ENCODE measurements at regions not wholly inside any gene's neighbourhood (a gene's known extent, or its start where the extent isn't known, plus 50 kb on each side); places are given as distances from the start of the nearest gene placed in this dataset.

GRCh38 chr21:19031953-19032352 lies 628.4 kb upstream of the TMPRSS15 start:
- H3K27me3 ChIP-seq: no peaks in the 10 kb centered on the region
- ATAC-seq (no peak), DNase-seq (peak in 2 of 4 donors; percentile 7 to 35)
- no peak for TF ChIP-seq CTCF (IDR thresholded peaks at IDR 0.05)
- H3K36me3 ChIP-seq: no peaks in the 10 kb centered on the region
- H3K4me1 ChIP-seq: no peaks in the 10 kb centered on the region
- H3K27ac ChIP-seq: no peak overlapping the region
- intact Hi-C loops (cut with DNase I): no loop called here
- H3K9me3 ChIP-seq: peaks cover 0 to 4% of the 10 kb centered on the region in 2 donors
- H3K4me3 ChIP-seq: no peak overlapping the region

GRCh38 chr21:19034041-19034440 lies 630.5 kb upstream of the TMPRSS15 start:
- ATAC-seq (no peak), DNase-seq (no peak)
- no peak overlapping the region for H3K27ac ChIP-seq
- intact Hi-C loops (cut with DNase I): no loop called here
- H3K4me3 ChIP-seq: no peak overlapping the region
- no peaks in the 10 kb centered on the region for H3K4me1 ChIP-seq
- no peak for TF ChIP-seq CTCF (IDR thresholded peaks at IDR 0.05)
- no peaks in the 10 kb centered on the region for H3K27me3 ChIP-seq
- H3K9me3 ChIP-seq: peaks cover 0 to 4% of the 10 kb centered on the region in 2 donors
- H3K36me3 ChIP-seq: no peaks in the 10 kb centered on the region

- ATAC-seq: no peak
- intact Hi-C loops (cut with DNase I): no loop called here
- no peak for TF ChIP-seq CTCF (IDR thresholded peaks at IDR 0.05)
- H3K36me3 ChIP-seq: no peaks in the 10 kb centered on the region
- no peak for DNase-seq
- H3K27ac ChIP-seq: no peak overlapping the region
- H3K9me3 ChIP-seq: peaks cover 0 to 4% of the 10 kb centered on the region in 2 donors
- no peaks in the 10 kb centered on the region for H3K4me1 ChIP-seq
- no peaks in the 10 kb centered on the region for H3K27me3 ChIP-seq
- no peak overlapping the region for H3K4me3 ChIP-seq
These were observed 631.0 kb upstream of the TMPRSS15 start for GRCh38 chr21:19034560-19034959.

- H3K27me3 ChIP-seq: no peaks in the 10 kb centered on the region
- TF ChIP-seq CTCF (IDR thresholded peaks at IDR 0.05): no peak
- ATAC-seq (no peak), DNase-seq (no peak)
- peaks cover 0 to 9% of the 10 kb centered on the region in 2 donors for H3K9me3 ChIP-seq
- H3K36me3 ChIP-seq: no peaks in the 10 kb centered on the region
- no peaks in the 10 kb centered on the region for H3K4me1 ChIP-seq
- intact Hi-C loops (cut with DNase I): no loop called here
- H3K27ac ChIP-seq: no peak overlapping the region
- H3K4me3 ChIP-seq: no peak overlapping the region
These were observed 642.3 kb upstream of the TMPRSS15 start for GRCh38 chr21:19045876-19046275.

GRCh38 chr21:19048098-19048672 lies 644.6 kb upstream of the TMPRSS15 start:
- no peak overlapping the region for H3K4me3 ChIP-seq
- H3K36me3 ChIP-seq: no peaks in the 10 kb centered on the region
- H3K9me3 ChIP-seq: peaks cover 0 to 10% of the 10 kb centered on the region in 2 donors
- H3K4me1 ChIP-seq: no peaks in the 10 kb centered on the region
- no peaks in the 10 kb centered on the region for H3K27me3 ChIP-seq
- TF ChIP-seq CTCF (IDR thresholded peaks at IDR 0.05): no peak
- intact Hi-C loops (cut with DNase I): no loop called here
- no peak for ATAC-seq
- no peak for DNase-seq
- no peak overlapping the region for H3K27ac ChIP-seq

Measured in left lung (tissue), 4 donors.